ENCODE measurements at regions not wholly inside any gene's neighbourhood (a gene's known extent, or its start where the extent isn't known, plus 50 kb on each side); places are given as distances from the start of the nearest gene placed in this dataset.
"Not testable (repeated sequence)": the region's sequence is repeated elsewhere in the genome, so short reads cannot be mapped to it uniquely, and the experiment has no call there.

- DNase-seq (ENCODE audit: low spot score), result no peak
Measured at GRCh38 chr9:90074316-90074962, 469.6 kb downstream of the GADD45G start.

GRCh38 chr9:90077598-90077997, 472.8 kb downstream of the GADD45G start:
- not testable (repeated sequence) for DNase-seq (ENCODE audit: low spot score)

- DNase-seq (ENCODE audit: low spot score), result no peak
Measured at GRCh38 chr9:90078988-90079421, 474.2 kb downstream of the GADD45G start.

GRCh38 chr9:90085633-90086032, 480.8 kb downstream of the GADD45G start:
- no peak for DNase-seq (ENCODE audit: low spot score)

GRCh38 chr9:90086101-90086511, 481.3 kb downstream of the GADD45G start:
- no peak for DNase-seq (ENCODE audit: low spot score)

- no peak for DNase-seq (ENCODE audit: low spot score)
Measured at GRCh38 chr9:90088434-90088833, 483.6 kb downstream of the GADD45G start.

- DNase-seq (ENCODE audit: low spot score), result no peak
Measured at GRCh38 chr9:90088856-90089255, 484.0 kb downstream of the GADD45G start.

- DNase-seq (ENCODE audit: low spot score), result no peak
Measured at GRCh38 chr9:90090997-90091396, 486.2 kb downstream of the GADD45G start.

- no peak for DNase-seq (ENCODE audit: low spot score)
Measured at GRCh38 chr9:90092508-90092907, 487.7 kb downstream of the GADD45G start.

GRCh38 chr9:90095682-90096081, 490.9 kb downstream of the GADD45G start:
- no peak for DNase-seq (ENCODE audit: low spot score)

GRCh38 chr9:90097237-90097636, 492.4 kb downstream of the GADD45G start:
- DNase-seq (ENCODE audit: low spot score), result no peak

- DNase-seq (ENCODE audit: low spot score), result no peak
Measured at GRCh38 chr9:90098408-90098807, 493.6 kb downstream of the GADD45G start.

- DNase-seq (ENCODE audit: low spot score), result no peak
Measured at GRCh38 chr9:90099262-90099963, 494.6 kb downstream of the GADD45G start.

GRCh38 chr9:90100014-90100413, 495.2 kb downstream of the GADD45G start:
- DNase-seq (ENCODE audit: low spot score), result no peak

- DNase-seq (ENCODE audit: low spot score), result no peak
Measured at GRCh38 chr9:90102292-90102901, 497.6 kb downstream of the GADD45G start.

GRCh38 chr9:90103771-90104170, 499.0 kb downstream of the GADD45G start:
- DNase-seq (ENCODE audit: low spot score), result no peak

- no peak for DNase-seq (ENCODE audit: low spot score)
Measured at GRCh38 chr9:90105773-90106172, 501.0 kb downstream of the GADD45G start.

GRCh38 chr9:90107040-90107725, 502.4 kb downstream of the GADD45G start:
- DNase-seq (ENCODE audit: low spot score), result no peak

GRCh38 chr9:90107726-90108655, 503.2 kb downstream of the GADD45G start:
- DNase-seq (ENCODE audit: low spot score), result no peak

- DNase-seq (ENCODE audit: low spot score), result no peak
Measured at GRCh38 chr9:90112788-90113187, 508.0 kb downstream of the GADD45G start.
